CD4-positive, alpha-beta T cell treated with Interferon gamma for 1 hour (primary cell): ENCODE measurements at regions not wholly inside any gene's neighbourhood (a gene's known extent, or its start where the extent isn't known, plus 50 kb on each side); places are given as distances from the start of the nearest gene placed in this dataset.
"Not testable (repeated sequence)": the region's sequence is repeated elsewhere in the genome, so short reads cannot be mapped to it uniquely, and the experiment has no call there.

Experiments
- DNase-seq: peaks from one replicate; pipeline ENCODE4 v3.0.0-alpha.2; 2020

- peak; percentile 57 for DNase-seq
Measured at GRCh38 chr15:100721758-100722550, 119.6 kb downstream of the ASB7 start.

GRCh38 chr15:100722551-100723314, 120.3 kb downstream of the ASB7 start:
- no peak for DNase-seq

- no peak for DNase-seq
Measured at GRCh38 chr15:100723315-100723801, 121.0 kb downstream of the ASB7 start.

- DNase-seq: no peak
Measured at GRCh38 chr15:100725121-100726069, 123.0 kb downstream of the ASB7 start.

- no peak for DNase-seq
Measured at GRCh38 chr15:100726070-100726420, 123.7 kb downstream of the ASB7 start.

- DNase-seq: no peak
Measured at GRCh38 chr15:100726421-100727190, 124.2 kb downstream of the ASB7 start.

- no peak for DNase-seq
Measured at GRCh38 chr15:100727291-100727851, 125.0 kb downstream of the ASB7 start.

GRCh38 chr15:100728371-100729201, 126.2 kb downstream of the ASB7 start:
- DNase-seq: no peak

- no peak for DNase-seq
Measured at GRCh38 chr15:100729461-100729860, 127.1 kb downstream of the ASB7 start.

- DNase-seq: no peak
Measured at GRCh38 chr15:100730129-100730528, 127.7 kb downstream of the ASB7 start.

- no peak for DNase-seq
Measured at GRCh38 chr15:100730655-100731266, 128.4 kb downstream of the ASB7 start.

- DNase-seq: no peak
Measured at GRCh38 chr15:100731267-100732152, 129.1 kb downstream of the ASB7 start.

- no peak for DNase-seq
Measured at GRCh38 chr15:100732211-100733055, 130.0 kb downstream of the ASB7 start.

GRCh38 chr15:100733101-100733842, 130.9 kb downstream of the ASB7 start:
- DNase-seq: no peak

GRCh38 chr15:100733843-100734185, 131.4 kb downstream of the ASB7 start:
- not testable (repeated sequence) for DNase-seq

GRCh38 chr15:100734586-100734985, 132.2 kb downstream of the ASB7 start:
- no peak for DNase-seq
